ENCODE measurements at regions not wholly inside any gene's neighbourhood (a gene's known extent, or its start where the extent isn't known, plus 50 kb on each side); places are given as distances from the start of the nearest gene placed in this dataset.
"Not testable (repeated sequence)": the region's sequence is repeated elsewhere in the genome, so short reads cannot be mapped to it uniquely, and the experiment has no call there.

DNA sequence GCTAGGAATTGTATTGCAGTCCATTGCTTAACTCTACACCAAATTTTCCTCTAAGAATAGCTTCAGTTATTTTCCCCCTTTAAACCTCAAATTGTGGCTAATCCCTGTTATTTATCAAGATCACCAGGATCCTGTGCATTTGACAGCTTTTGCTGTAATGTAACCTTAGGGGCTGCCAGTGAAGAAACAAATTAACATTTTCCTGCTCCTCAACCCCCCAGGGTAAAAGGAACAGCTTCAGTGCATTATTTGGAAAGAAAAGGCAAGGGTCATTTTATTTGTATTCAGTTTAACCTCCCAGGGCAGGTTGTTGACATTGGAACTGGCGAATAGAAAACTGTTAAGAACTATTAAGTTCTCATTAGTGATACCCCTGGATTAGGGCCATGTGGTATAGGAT is 57.0 kb downstream of the PCDH20 start:
- DNase-seq, result peak; percentile 73

GRCh38 chr13:61350341-61350740 is 65.3 kb downstream of the PCDH20 start:
- DNase-seq, result no peak

DNA sequence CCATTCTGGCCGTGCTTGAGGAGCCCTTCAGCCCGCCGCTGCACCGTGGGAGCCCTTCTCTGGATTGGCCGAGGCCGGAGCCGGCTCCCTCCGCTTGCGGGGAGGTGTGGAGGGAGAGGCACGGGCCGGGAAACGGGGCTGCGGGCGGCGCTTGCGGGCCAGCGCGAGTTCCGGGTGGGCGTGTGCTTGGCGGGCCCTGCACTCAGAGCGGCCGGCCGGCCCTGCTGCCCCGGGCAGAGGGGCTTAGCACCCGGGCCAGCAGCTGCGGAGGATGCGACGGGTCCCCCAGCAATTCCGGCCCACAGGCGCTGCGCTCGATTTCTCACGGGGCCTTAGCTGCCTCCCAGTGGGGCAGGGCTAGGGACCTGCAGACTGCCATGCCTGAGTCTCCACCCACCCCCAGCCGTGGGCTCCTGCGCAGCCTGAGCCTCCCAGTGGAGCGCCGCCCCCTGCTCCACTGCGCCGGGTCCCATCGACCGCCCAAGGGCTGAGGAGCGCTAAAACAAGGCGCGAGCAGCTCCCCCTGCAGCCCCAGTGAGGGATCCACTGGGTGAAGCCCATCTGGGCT is 76.5 kb downstream of the PCDH20 start:
- DNase-seq, result peak; percentile 60

- no peak for DNase-seq
Measured at GRCh38 chr13:61316647-61317046, 99.0 kb downstream of the PCDH20 start.

- DNase-seq, result no peak
Measured at GRCh38 chr13:61294467-61295191, 121.0 kb downstream of the PCDH20 start.

DNA sequence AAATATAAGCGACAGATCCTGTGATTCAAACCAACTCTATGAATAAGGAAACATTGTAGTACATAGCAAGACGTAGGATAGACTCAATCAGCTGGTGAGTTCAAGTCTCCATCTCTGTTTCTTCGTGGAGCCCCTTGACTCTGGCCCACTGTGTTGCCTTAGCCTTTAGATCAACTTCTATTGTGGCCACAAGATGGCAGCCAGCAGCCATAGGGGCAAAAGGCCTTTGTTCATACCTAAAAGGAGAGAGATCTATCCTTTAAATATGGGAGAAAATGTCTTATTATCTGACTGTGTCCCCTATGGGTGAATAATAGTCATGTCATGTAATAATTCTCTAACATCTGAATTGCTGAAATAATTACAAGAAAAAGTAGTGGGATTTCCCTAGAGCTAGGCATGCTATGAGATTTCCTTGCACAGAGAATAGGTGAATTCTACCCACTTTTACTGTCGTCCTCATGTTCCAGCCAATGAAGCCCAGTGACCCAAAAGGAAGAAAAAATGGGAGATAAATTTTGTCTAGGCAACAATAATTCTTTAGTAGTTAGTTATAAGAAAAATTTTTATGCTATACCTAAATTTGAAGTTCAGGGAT is 129.4 kb downstream of the PCDH20 start:
- DNase-seq, result peak; percentile 54

GRCh38 chr13:61277586-61278276 is 137.9 kb downstream of the PCDH20 start:
- DNase-seq, result no peak

DNA sequence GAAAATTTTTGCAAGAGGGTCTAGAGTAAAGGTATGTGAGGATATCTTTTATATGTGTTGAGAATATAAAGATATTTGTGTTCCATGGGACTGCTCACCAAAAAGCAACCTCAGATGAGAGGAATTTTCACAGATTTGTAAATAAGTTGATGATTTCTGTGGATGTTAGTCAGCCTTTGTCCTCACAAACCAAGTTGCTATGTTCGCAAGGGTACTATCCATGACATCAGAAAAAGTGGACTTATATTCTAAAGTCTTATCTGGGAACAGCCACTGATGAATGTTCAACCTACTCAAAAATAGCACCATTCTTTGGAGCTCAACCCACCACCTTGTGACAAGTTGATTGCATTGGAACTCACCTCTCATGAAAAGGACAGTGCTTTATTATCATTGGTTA is 138.6 kb downstream of the PCDH20 start:
- DNase-seq, result no peak

DNA sequence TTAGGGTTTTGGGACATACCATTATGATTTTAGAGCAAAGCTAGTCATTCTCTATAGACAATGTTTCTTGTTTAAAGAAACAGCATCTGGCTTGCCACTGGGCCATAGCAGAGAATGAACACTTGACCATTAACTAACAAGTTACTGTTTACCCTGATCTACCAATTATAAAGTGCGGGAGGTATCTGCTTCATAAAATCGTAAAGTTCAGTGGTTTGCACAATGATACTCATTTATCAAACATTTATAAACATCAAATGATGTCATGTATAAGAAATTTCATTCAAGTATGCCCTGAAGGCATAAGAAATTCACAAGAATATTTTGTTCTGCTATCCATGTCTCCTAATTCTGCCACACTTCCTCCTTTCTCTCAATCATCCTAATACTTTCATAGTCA is 139.2 kb downstream of the PCDH20 start:
- DNase-seq, result no peak

GRCh38 chr13:61275736-61276135 is 139.9 kb downstream of the PCDH20 start:
- DNase-seq, result no peak

DNA sequence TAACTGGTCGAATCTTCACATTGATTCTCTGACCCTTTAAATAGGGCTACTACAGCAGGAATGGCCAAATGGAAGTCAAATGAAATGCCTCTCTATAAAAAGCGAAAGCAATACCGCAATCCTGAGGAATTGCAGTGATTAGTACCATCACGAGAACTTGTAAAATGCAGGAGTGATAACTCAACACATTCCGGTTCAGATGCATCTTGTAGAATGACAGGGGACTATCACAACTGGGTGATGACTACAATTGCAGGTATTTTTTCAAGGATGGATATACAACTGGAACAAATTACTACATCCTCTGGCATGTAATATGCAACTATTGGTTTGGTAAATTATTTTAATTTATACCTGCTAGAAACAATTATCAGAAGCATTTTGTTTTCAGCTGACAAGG is 140.4 kb downstream of the PCDH20 start:
- DNase-seq, result no peak

DNA sequence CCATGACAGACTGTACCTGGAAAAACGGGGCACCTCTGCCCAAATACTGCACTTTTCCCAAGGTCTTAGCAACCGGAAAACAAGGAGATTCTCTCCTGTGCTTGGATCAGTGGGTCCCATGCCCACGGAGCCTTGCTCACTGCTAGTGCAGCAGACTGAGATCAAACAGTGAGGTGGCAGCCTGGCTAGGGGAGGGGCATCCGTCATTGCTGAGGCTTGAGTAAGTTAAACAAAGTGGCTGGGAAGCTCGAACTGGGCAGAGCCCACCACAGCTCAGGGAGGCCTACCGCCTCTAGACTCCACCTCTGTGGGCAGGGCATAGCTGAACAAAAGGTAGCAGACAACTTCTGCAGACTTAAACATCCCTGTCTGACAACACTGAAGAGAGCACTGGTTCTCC is 148.8 kb downstream of the PCDH20 start:
- DNase-seq, result not testable (repeated sequence)

DNA sequence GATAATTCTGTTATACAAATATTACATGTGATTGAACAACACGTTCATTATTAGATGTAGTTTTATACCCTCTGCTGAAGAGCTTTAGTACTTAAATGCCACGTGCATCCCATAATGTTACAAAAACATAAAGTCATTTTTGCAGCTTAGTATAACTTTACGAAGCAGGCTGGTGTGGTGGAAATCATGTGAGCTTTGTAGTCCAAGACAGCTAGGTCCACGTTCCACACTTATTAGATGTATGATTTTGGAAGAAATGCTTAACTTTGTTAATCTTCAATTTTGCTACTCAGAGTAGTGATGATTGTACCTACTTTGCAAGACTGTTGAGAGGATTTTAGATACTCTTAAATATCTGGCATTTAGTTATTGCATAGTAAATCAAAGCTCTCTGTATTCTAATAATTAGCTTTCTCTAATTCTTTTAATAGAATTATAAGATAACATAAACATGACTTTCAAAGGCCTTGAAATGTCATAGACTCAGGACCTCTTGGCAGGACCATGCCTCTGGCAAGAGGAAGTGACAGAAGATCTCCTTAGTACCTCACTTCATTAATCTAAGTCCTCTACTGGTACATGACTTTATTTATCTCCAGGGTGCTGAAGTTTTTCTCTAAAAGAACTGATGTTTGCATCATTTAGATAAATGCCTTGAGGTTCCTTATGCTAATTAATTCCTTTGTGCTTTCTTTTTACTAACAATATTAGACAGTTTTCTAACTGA is 153.7 kb downstream of the PCDH20 start:
- DNase-seq, result no peak

DNA sequence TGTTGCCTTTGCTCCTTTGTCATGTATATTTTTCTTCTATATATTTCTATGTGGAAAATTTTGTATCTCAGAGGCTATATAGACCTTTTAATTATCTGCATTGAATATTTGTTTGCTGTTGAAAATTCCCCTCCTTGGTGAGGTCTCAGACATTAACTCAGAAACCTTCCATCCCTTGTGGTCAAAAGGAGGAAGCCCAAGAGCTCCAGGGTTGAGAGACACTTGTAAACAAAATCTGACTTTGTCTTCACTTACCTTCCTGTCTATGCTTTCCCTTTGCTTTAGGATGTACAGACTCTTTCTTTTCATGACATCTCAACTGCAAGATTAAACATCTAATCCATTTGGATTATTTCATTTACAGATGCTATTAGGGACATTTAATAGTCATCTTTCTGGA is 157.5 kb downstream of the PCDH20 start:
- no peak for DNase-seq

- no peak for DNase-seq
Measured at GRCh38 chr13:61255040-61255796, 160.4 kb downstream of the PCDH20 start.

GRCh38 chr13:61253105-61253877 is 162.4 kb downstream of the PCDH20 start:
- no peak for DNase-seq

DNA sequence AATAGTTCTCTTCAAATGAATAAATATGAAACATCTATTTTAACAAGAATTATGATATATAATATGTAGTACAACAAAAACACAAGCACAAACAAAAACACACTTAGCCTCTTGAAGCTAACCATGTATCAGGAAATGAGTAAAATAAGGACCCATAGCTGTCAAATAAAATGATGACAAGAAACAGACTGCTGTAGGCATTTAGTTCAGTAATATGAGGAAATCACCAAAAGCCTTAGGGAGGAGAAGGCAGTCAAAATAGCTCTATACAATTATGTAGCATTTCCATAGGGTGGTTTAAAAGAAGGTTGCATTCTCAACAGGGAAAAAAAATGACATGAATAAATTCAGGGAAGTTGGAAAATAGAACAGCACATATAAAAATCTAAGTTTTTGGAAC is 163.4 kb downstream of the PCDH20 start:
- no peak for DNase-seq

DNA sequence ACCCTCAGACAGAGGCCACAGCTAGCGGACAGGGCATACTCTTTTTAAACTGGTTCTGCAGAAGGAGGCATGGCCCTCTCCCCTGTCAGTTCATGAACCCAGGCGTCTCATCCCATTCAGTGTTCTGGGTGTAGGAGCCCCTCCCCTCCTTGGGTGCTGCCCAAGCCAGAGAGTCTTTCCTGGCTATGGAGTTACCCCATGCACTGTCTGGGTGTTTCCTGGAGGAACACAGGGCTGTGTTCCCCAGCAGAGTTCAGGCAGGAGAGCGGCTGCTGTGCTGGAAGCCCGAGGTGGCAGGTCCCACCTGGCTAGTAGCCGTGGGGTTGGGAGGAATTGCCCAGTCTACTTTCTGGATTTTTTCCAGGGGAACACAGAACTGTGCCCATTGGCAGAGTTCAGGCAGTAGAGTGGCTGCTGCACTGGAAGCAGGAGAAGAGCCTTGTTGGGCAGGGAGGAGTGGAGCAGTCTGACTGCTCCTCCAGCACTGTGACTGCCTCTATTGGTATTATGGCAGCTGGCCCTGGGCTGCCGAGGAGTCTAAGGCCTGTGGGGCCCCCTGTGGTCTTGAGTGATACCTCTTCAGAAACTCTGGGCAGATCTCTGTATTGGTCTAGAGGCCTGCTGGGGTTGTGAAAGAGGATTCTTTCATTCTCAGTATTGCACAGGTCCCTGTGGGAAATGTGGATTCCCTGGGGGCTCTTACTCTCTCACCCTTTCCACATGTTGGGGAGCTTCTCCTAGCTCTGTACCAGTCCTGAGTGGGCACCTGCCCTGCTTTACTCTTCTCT is 168.3 kb downstream of the PCDH20 start:
- peak; percentile 19 for DNase-seq

GRCh38 chr13:61246351-61246750 is 169.3 kb downstream of the PCDH20 start:
- no peak for DNase-seq

- no peak for DNase-seq
Measured at GRCh38 chr13:61215601-61216000, 200.0 kb downstream of the PCDH20 start.

- no peak for DNase-seq
Measured at GRCh38 chr13:61215116-61215515, 200.5 kb downstream of the PCDH20 start.

Measured in NCI-H146 (cell line).